Activated T-cell treated with anti-CD3 and anti-CD28 coated beads, Interleukin-2, amount 50 U/mL, for 24 hours (primary cell): ENCODE measurements at regions not wholly inside any gene's neighbourhood (a gene's known extent, or its start where the extent isn't known, plus 50 kb on each side); places are given as distances from the start of the nearest gene placed in this dataset.
"Not testable (repeated sequence)": the region's sequence is repeated elsewhere in the genome, so short reads cannot be mapped to it uniquely, and the experiment has no call there.

Experiments used
- DNase-seq: peaks from one replicate; pipeline ENCODE4 v3.0.0-alpha.2; 2020
- H3K27ac Mint-ChIP-seq: 2 replicates; pipeline ENCODE4 v1.8.0; 2020; ENCODE audit warnings: mild to moderate bottlenecking, mixed read lengths
- H3K27me3 Mint-ChIP-seq: 2 replicates; pipeline ENCODE4 v1.8.0; 2020; ENCODE audit warnings: mixed read lengths
- H3K36me3 Mint-ChIP-seq: 2 replicates; pipeline ENCODE4 v1.8.0; 2020; ENCODE audit warnings: low read depth, mixed read lengths
- H3K4me1 Mint-ChIP-seq: 2 replicates; pipeline ENCODE4 v1.8.0; 2020; ENCODE audit warnings: low read depth, mixed read lengths
- H3K4me3 Mint-ChIP-seq: 2 replicates; pipeline ENCODE4 v1.8.0; 2020; ENCODE audit warnings: mild to moderate bottlenecking, moderate library complexity, mixed read lengths
- H3K9me3 Mint-ChIP-seq: 2 replicates; pipeline ENCODE4 v1.8.0; 2020; ENCODE audit warnings: mixed read lengths

- peak overlapping the region; percentile 90 for H3K27ac Mint-ChIP-seq
- peak; percentile 51 for DNase-seq
These were observed 5414.5 kb upstream of the TPTE start for GRCh38 chr21:5106767-5107464.

GRCh38 chr21:5107637-5108036 is 5413.7 kb upstream of the TPTE start:
- H3K9me3 Mint-ChIP-seq, H3K36me3 Mint-ChIP-seq, H3K4me3 Mint-ChIP-seq, H3K27ac Mint-ChIP-seq, H3K27me3 Mint-ChIP-seq, DNase-seq, H3K4me1 Mint-ChIP-seq: not testable (repeated sequence)

More at GRCh38 chr21:5106767-5107464, 5414.5 kb upstream of the TPTE start:
- not testable (repeated sequence) for H3K9me3 Mint-ChIP-seq, H3K4me1 Mint-ChIP-seq, H3K36me3 Mint-ChIP-seq, H3K27me3 Mint-ChIP-seq
- H3K4me3 Mint-ChIP-seq: peak overlapping the region; percentile 25

- H3K4me3 Mint-ChIP-seq, H3K9me3 Mint-ChIP-seq, H3K4me1 Mint-ChIP-seq, H3K27me3 Mint-ChIP-seq, H3K36me3 Mint-ChIP-seq, DNase-seq, H3K27ac Mint-ChIP-seq: not testable (repeated sequence)
These were observed 5413.2 kb upstream of the TPTE start for GRCh38 chr21:5108048-5108775.

GRCh38 chr21:5111197-5111596 is 5410.2 kb upstream of the TPTE start:
- H3K4me1 Mint-ChIP-seq, DNase-seq, H3K27me3 Mint-ChIP-seq, H3K27ac Mint-ChIP-seq, H3K36me3 Mint-ChIP-seq, H3K4me3 Mint-ChIP-seq, H3K9me3 Mint-ChIP-seq: not testable (repeated sequence)

- not testable (repeated sequence) for H3K36me3 Mint-ChIP-seq, H3K27me3 Mint-ChIP-seq, H3K4me1 Mint-ChIP-seq, H3K4me3 Mint-ChIP-seq, H3K9me3 Mint-ChIP-seq, H3K27ac Mint-ChIP-seq, DNase-seq
These were observed 5408.3 kb upstream of the TPTE start for GRCh38 chr21:5113092-5113491.

GRCh38 chr21:5114468-5114867 is 5406.9 kb upstream of the TPTE start:
- H3K27me3 Mint-ChIP-seq, H3K4me3 Mint-ChIP-seq, H3K9me3 Mint-ChIP-seq, H3K4me1 Mint-ChIP-seq, H3K36me3 Mint-ChIP-seq, H3K27ac Mint-ChIP-seq, DNase-seq: not testable (repeated sequence)

GRCh38 chr21:5114893-5115645 is 5406.3 kb upstream of the TPTE start:
- not testable (repeated sequence) for H3K27me3 Mint-ChIP-seq, H3K4me1 Mint-ChIP-seq, H3K4me3 Mint-ChIP-seq, DNase-seq, H3K36me3 Mint-ChIP-seq, H3K27ac Mint-ChIP-seq, H3K9me3 Mint-ChIP-seq

GRCh38 chr21:5115646-5116343 is 5405.6 kb upstream of the TPTE start:
- H3K27me3 Mint-ChIP-seq, H3K36me3 Mint-ChIP-seq, H3K4me1 Mint-ChIP-seq, DNase-seq, H3K4me3 Mint-ChIP-seq, H3K27ac Mint-ChIP-seq, H3K9me3 Mint-ChIP-seq: not testable (repeated sequence)

- not testable (repeated sequence) for H3K9me3 Mint-ChIP-seq, H3K4me3 Mint-ChIP-seq, H3K4me1 Mint-ChIP-seq, H3K27ac Mint-ChIP-seq, DNase-seq, H3K36me3 Mint-ChIP-seq, H3K27me3 Mint-ChIP-seq
These were observed 5404.8 kb upstream of the TPTE start for GRCh38 chr21:5116344-5117123.

- H3K9me3 Mint-ChIP-seq: not testable (repeated sequence)
These were observed 5404.2 kb upstream of the TPTE start for GRCh38 chr21:5117135-5117534.

GRCh38 chr21:5117666-5118295 is 5403.6 kb upstream of the TPTE start:
- H3K4me1 Mint-ChIP-seq, H3K36me3 Mint-ChIP-seq, H3K27me3 Mint-ChIP-seq, H3K27ac Mint-ChIP-seq, DNase-seq, H3K4me3 Mint-ChIP-seq, H3K9me3 Mint-ChIP-seq: not testable (repeated sequence)

More at GRCh38 chr21:5117135-5117534, 5404.2 kb upstream of the TPTE start:
- not testable (repeated sequence) for H3K4me3 Mint-ChIP-seq, H3K4me1 Mint-ChIP-seq, DNase-seq, H3K27ac Mint-ChIP-seq, H3K27me3 Mint-ChIP-seq, H3K36me3 Mint-ChIP-seq

- H3K9me3 Mint-ChIP-seq, H3K27ac Mint-ChIP-seq, H3K27me3 Mint-ChIP-seq, DNase-seq, H3K36me3 Mint-ChIP-seq, H3K4me1 Mint-ChIP-seq, H3K4me3 Mint-ChIP-seq: not testable (repeated sequence)
These were observed 5403.1 kb upstream of the TPTE start for GRCh38 chr21:5118296-5118679.

- H3K4me3 Mint-ChIP-seq, H3K36me3 Mint-ChIP-seq, DNase-seq, H3K27me3 Mint-ChIP-seq, H3K9me3 Mint-ChIP-seq, H3K27ac Mint-ChIP-seq, H3K4me1 Mint-ChIP-seq: not testable (repeated sequence)
These were observed 5402.2 kb upstream of the TPTE start for GRCh38 chr21:5119179-5119578.

GRCh38 chr21:5121399-5121798 is 5400.0 kb upstream of the TPTE start:
- H3K9me3 Mint-ChIP-seq, H3K4me1 Mint-ChIP-seq, H3K4me3 Mint-ChIP-seq, H3K27ac Mint-ChIP-seq, H3K36me3 Mint-ChIP-seq, H3K27me3 Mint-ChIP-seq, DNase-seq: not testable (repeated sequence)
